Breast epithelium (tissue), 3 donors: ENCODE measurements at regions not wholly inside any gene's neighbourhood (a gene's known extent, or its start where the extent isn't known, plus 50 kb on each side); places are given as distances from the start of the nearest gene placed in this dataset.

ENCODE experiments used
- CTCF ChIP-seq, 3 donors: fragments of 450-650 bp; IDR thresholded peaks; one replicate each; pipeline ENCODE4 v1.5.1; 2016 to 2017; ENCODE audit warnings: antibody characterized with exemption in 3 of 3, mild to moderate bottlenecking in 3 of 3, moderate library complexity in 3 of 3
- POLR2A ChIP-seq: fragments of 450-650 bp; IDR thresholded peaks from one replicate; pipeline ENCODE4 v1.6.1; 2016; ENCODE audit warnings: antibody characterized with exemption, mild to moderate bottlenecking, moderate library complexity

DNA sequence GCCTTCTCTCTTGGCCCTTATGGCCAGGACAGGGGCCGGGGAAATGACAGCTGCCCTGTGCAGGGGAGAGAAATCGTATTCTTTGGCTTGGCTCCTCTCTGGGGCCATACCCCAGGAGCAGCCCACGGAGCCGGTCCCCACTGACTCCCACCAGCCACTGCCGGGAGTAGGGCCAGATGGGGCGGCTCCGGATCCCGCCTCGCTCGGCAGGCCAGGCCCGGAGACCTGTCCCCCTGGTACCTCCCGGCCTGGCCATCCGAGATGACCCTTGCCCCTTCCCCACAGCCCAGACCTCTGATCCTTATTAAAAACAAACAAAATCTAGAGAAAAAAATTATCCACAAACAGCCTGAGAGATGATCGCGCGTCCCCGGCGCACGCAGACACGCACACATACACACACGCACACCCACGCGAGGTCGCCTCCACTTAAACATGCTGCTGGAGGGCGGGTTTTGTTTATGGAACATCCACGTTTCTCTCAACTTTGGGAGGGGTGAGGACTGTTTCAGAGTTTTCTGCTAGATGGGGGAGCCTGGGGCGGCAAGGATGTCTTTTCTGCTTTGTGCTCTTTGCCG lies 59.1 kb downstream of the IGLL1 start:
- TF ChIP-seq CTCF (IDR thresholded peaks at IDR 0.05), result no peak
- TF ChIP-seq POLR2A, result no peak
